K562 (cell line): ENCODE measurements at regions not wholly inside any gene's neighbourhood (a gene's known extent, or its start where the extent isn't known, plus 50 kb on each side); places are given as distances from the start of the nearest gene placed in this dataset.

Source experiments
- JUN ChIP-seq, 2 experiments: sonication (generic) in 1 of 2; formaldehyde crosslinking in 1 of 2; IDR thresholded peaks; 2 replicates each; pipeline versions ENCODE4 v1.6.1 to v1.8.0; 2012 to 2022; ENCODE audit warnings: borderline replicate concordance in 2 of 2, mild to moderate bottlenecking in 2 of 2, improper control_type of control experiment in 1 of 2, low read depth in 1 of 2, low read length in 1 of 2, missing genetic modification reagents in 1 of 2
- TAF1 ChIP-seq: IDR thresholded peaks from 2 replicates; pipeline ENCODE4 v1.6.1; 2011; ENCODE audit warnings: mild to moderate bottlenecking, low read length, moderate library complexity; ENCODE audit not compliant: insufficient read depth, control insufficient read depth, severe bottlenecking; ENCODE audit errors: extremely low read depth
- TF ChIP-seq, protein P1 (sequence below): fragments of 450-650 bp; IDR thresholded peaks from 2 replicates; pipeline ENCODE4 v1.6.1; 2016

DNA sequence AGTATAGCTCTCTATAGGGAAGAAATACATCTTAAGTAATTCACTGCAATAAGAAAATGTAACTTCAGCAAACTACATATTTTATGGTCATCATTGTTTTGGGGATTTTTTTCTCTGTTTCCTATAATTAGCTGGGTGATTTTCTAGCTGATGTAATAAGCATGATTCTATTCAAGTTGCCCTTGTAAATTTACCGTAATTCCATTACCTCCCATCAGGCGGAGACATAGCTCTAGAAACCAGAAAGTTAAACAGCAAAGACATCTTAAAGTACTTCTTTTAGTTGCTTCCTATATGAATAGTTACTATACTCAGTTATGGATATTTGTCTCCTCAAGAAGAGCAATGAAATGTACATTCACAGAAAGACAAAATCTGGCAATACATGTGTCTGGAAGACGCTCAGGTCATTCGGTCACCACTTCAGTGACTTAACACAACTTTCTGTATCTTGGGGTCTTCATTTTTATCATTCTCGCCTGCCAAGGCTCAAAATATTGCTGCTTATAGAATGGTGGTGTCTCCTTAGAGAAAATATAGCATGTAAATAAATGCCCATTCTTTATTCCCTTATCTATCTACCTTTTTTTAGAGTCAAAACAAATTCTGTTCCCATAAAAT lies 239.9 kb upstream of the ZC3H12C start:
- TF ChIP-seq, protein P1, sequence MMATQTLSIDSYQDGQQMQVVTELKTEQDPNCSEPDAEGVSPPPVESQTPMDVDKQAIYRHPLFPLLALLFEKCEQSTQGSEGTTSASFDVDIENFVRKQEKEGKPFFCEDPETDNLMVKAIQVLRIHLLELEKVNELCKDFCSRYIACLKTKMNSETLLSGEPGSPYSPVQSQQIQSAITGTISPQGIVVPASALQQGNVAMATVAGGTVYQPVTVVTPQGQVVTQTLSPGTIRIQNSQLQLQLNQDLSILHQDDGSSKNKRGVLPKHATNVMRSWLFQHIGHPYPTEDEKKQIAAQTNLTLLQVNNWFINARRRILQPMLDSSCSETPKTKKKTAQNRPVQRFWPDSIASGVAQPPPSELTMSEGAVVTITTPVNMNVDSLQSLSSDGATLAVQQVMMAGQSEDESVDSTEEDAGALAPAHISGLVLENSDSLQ, result no peak
- no peak for TF ChIP-seq JUN (IDR thresholded peaks at IDR 0.05; ENCODE audit: borderline replicate concordance, low read depth, low read length)
- no peak for TF ChIP-seq JUN (CRISPR knock-in tag; IDR thresholded peaks at IDR 0.05; ENCODE audit: borderline replicate concordance)
- no peak for TF ChIP-seq TAF1
